Stomach (tissue), 4 donors: ENCODE measurements at regions not wholly inside any gene's neighbourhood (a gene's known extent, or its start where the extent isn't known, plus 50 kb on each side); places are given as distances from the start of the nearest gene placed in this dataset.

Experiments
- EP300 ChIP-seq: sonication (generic); formaldehyde crosslinking; IDR thresholded peaks from one replicate; pipeline ENCODE4 v1.6.1; 2017; ENCODE audit warnings: antibody characterized with exemption
- TF ChIP-seq, protein P1 (sequence below), 7 experiments: fragments of 450-650 bp in 4 of 7; fragments of 200-600 bp in 3 of 7; sonication (generic) in 3 of 7; IDR thresholded peaks; one replicate each; pipeline ENCODE4 v1.5.1; 2016 to 2019; ENCODE audit warnings: antibody characterized with exemption in 7 of 7, control low read depth in 2 of 7, mild to moderate bottlenecking in 1 of 7

- TF ChIP-seq, protein P1, sequence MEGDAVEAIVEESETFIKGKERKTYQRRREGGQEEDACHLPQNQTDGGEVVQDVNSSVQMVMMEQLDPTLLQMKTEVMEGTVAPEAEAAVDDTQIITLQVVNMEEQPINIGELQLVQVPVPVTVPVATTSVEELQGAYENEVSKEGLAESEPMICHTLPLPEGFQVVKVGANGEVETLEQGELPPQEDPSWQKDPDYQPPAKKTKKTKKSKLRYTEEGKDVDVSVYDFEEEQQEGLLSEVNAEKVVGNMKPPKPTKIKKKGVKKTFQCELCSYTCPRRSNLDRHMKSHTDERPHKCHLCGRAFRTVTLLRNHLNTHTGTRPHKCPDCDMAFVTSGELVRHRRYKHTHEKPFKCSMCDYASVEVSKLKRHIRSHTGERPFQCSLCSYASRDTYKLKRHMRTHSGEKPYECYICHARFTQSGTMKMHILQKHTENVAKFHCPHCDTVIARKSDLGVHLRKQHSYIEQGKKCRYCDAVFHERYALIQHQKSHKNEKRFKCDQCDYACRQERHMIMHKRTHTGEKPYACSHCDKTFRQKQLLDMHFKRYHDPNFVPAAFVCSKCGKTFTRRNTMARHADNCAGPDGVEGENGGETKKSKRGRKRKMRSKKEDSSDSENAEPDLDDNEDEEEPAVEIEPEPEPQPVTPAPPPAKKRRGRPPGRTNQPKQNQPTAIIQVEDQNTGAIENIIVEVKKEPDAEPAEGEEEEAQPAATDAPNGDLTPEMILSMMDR (IDR thresholded peaks at IDR 0.05): no peak
- TF ChIP-seq EP300: no peak
Observed at GRCh38 chr12:30427555-30427954, 268.1 kb downstream of the IPO8 start.
